Brain pericyte (primary cell): ENCODE measurements at regions not wholly inside any gene's neighbourhood (a gene's known extent, or its start where the extent isn't known, plus 50 kb on each side); places are given as distances from the start of the nearest gene placed in this dataset.
"Not testable (repeated sequence)": the region's sequence is repeated elsewhere in the genome, so short reads cannot be mapped to it uniquely, and the experiment has no call there.

Experiments used
- DNase-seq: peaks from one replicate; pipeline ENCODE4 v3.0.0-alpha.2; 2012; ENCODE audit warnings: low read depth, low spot score

GRCh38 chr7:106523482-106523881 lies 137.5 kb downstream of the CCDC71L start:
- DNase-seq, result no peak

GRCh38 chr7:106522696-106523095 lies 138.3 kb downstream of the CCDC71L start:
- DNase-seq, result no peak

GRCh38 chr7:106521541-106521940 lies 139.4 kb downstream of the CCDC71L start:
- no peak for DNase-seq

- DNase-seq, result no peak
Measured at GRCh38 chr7:106520962-106521514, 139.9 kb downstream of the CCDC71L start.

- DNase-seq, result no peak
Measured at GRCh38 chr7:106518967-106519366, 142.0 kb downstream of the CCDC71L start.

- no peak for DNase-seq
Measured at GRCh38 chr7:106518239-106518638, 142.7 kb downstream of the CCDC71L start.

GRCh38 chr7:106517508-106517907 lies 143.4 kb downstream of the CCDC71L start:
- no peak for DNase-seq

GRCh38 chr7:106515321-106515720 lies 145.6 kb downstream of the CCDC71L start:
- DNase-seq, result no peak

- no peak for DNase-seq
Measured at GRCh38 chr7:106514881-106515280, 146.1 kb downstream of the CCDC71L start.

- no peak for DNase-seq
Measured at GRCh38 chr7:106512217-106512616, 148.7 kb downstream of the CCDC71L start.

- DNase-seq, result no peak
Measured at GRCh38 chr7:106504645-106505044, 156.3 kb downstream of the CCDC71L start.

- DNase-seq, result no peak
Measured at GRCh38 chr7:106504207-106504606, 156.8 kb downstream of the CCDC71L start.

GRCh38 chr7:106503626-106504025 lies 157.3 kb downstream of the CCDC71L start:
- no peak for DNase-seq

GRCh38 chr7:106501605-106502580 lies 159.1 kb downstream of the CCDC71L start:
- no peak for DNase-seq

GRCh38 chr7:106499897-106500296 lies 161.1 kb downstream of the CCDC71L start:
- no peak for DNase-seq

GRCh38 chr7:106498005-106498404 lies 163.0 kb downstream of the CCDC71L start:
- not testable (repeated sequence) for DNase-seq

- no peak for DNase-seq
Measured at GRCh38 chr7:106493041-106493731, 167.8 kb downstream of the CCDC71L start.

GRCh38 chr7:106488465-106488864 lies 172.5 kb downstream of the CCDC71L start:
- DNase-seq, result no peak

- no peak for DNase-seq
Measured at GRCh38 chr7:106487892-106488291, 173.1 kb downstream of the CCDC71L start.

- no peak for DNase-seq
Measured at GRCh38 chr7:106486331-106486730, 174.6 kb downstream of the CCDC71L start.

GRCh38 chr7:106485919-106486318 lies 175.0 kb downstream of the CCDC71L start:
- no peak for DNase-seq

- DNase-seq, result no peak
Measured at GRCh38 chr7:106485031-106485551, 175.9 kb downstream of the CCDC71L start.
